Osteocyte (in vitro differentiated cells): ENCODE measurements at regions not wholly inside any gene's neighbourhood (a gene's known extent, or its start where the extent isn't known, plus 50 kb on each side); places are given as distances from the start of the nearest gene placed in this dataset.
"Not testable (repeated sequence)": the region's sequence is repeated elsewhere in the genome, so short reads cannot be mapped to it uniquely, and the experiment has no call there.

Experiments used
- DNase-seq: peaks from one replicate; pipeline ENCODE4 v3.0.0; 2021; ENCODE audit warnings: mixed read lengths; ENCODE audit not compliant: unreplicated experiment; ENCODE audit errors: extremely low spot score
- H3K27ac Mint-ChIP-seq: one replicate; pipeline ENCODE4 v1.8.0; 2021; ENCODE audit warnings: mild to moderate bottlenecking, mixed read lengths; ENCODE audit not compliant: unreplicated experiment
- H3K27me3 Mint-ChIP-seq: one replicate; pipeline ENCODE4 v1.8.0; 2021; ENCODE audit warnings: mixed read lengths; ENCODE audit not compliant: unreplicated experiment
- H3K36me3 Mint-ChIP-seq: one replicate; pipeline ENCODE4 v1.8.0; 2021; ENCODE audit warnings: mixed read lengths; ENCODE audit not compliant: unreplicated experiment
- H3K4me1 Mint-ChIP-seq: one replicate; pipeline ENCODE4 v1.8.0; 2021; ENCODE audit warnings: mixed read lengths; ENCODE audit not compliant: unreplicated experiment
- H3K4me3 Mint-ChIP-seq: one replicate; pipeline ENCODE4 v1.8.0; 2021; ENCODE audit warnings: mild to moderate bottlenecking, moderate library complexity, mixed read lengths; ENCODE audit not compliant: unreplicated experiment
- H3K9me3 Mint-ChIP-seq: one replicate; pipeline ENCODE4 v1.8.0; 2021; ENCODE audit warnings: mixed read lengths; ENCODE audit not compliant: unreplicated experiment
- CTCF ChIP-seq: fragments of 200-600 bp; sonication (generic); IDR thresholded peaks from 2 replicates; pipeline ENCODE4 v1.5.0; 2021; ENCODE audit warnings: antibody characterized with exemption, mild to moderate bottlenecking, moderate library complexity

- H3K27ac Mint-ChIP-seq: peak overlapping the region; percentile 66
- peaks cover 43% of the 10 kb centered on the region for H3K4me1 Mint-ChIP-seq
- no peaks in the 10 kb centered on the region for H3K36me3 Mint-ChIP-seq
- H3K27me3 Mint-ChIP-seq: no peaks in the 10 kb centered on the region
- TF ChIP-seq CTCF: no peak
- DNase-seq: no peak
- H3K9me3 Mint-ChIP-seq: no peaks in the 10 kb centered on the region
- no peak overlapping the region for H3K4me3 Mint-ChIP-seq
Measured at GRCh38 chr15:68492855-68493254, 60.9 kb upstream of the ITGA11 start.

- H3K27ac Mint-ChIP-seq: peak overlapping the region; percentile 66
- no peaks in the 10 kb centered on the region for H3K27me3 Mint-ChIP-seq
- H3K36me3 Mint-ChIP-seq: no peaks in the 10 kb centered on the region
- H3K4me3 Mint-ChIP-seq: no peak overlapping the region
- H3K4me1 Mint-ChIP-seq: peaks cover 48% of the 10 kb centered on the region
- no peaks in the 10 kb centered on the region for H3K9me3 Mint-ChIP-seq
- DNase-seq: no peak
- no peak for TF ChIP-seq CTCF
Measured at GRCh38 chr15:68493629-68494028, 61.7 kb upstream of the ITGA11 start.

GRCh38 chr15:68494573-68495110 lies 62.7 kb upstream of the ITGA11 start:
- Mint-ChIP-seq H3K9me3 (no peaks in the 10 kb centered on the region), H3K27ac (no peak overlapping the region), H3K4me3 (no peak overlapping the region), H3K36me3 (no peaks in the 10 kb centered on the region), H3K4me1 (peaks cover 43% of the 10 kb centered on the region), H3K27me3 (no peaks in the 10 kb centered on the region)
- no peak for DNase-seq
- no peak for TF ChIP-seq CTCF

- H3K36me3 Mint-ChIP-seq: no peaks in the 10 kb centered on the region
- peaks cover 48% of the 10 kb centered on the region for H3K4me1 Mint-ChIP-seq
- no peaks in the 10 kb centered on the region for H3K9me3 Mint-ChIP-seq
- no peak overlapping the region for H3K27ac Mint-ChIP-seq
- H3K27me3 Mint-ChIP-seq: no peaks in the 10 kb centered on the region
- no peak for TF ChIP-seq CTCF
- H3K4me3 Mint-ChIP-seq: no peak overlapping the region
- DNase-seq: no peak
Measured at GRCh38 chr15:68495221-68495950, 63.4 kb upstream of the ITGA11 start.

GRCh38 chr15:68495981-68496705 lies 64.2 kb upstream of the ITGA11 start:
- H3K9me3 Mint-ChIP-seq: no peaks in the 10 kb centered on the region
- DNase-seq: no peak
- no peaks in the 10 kb centered on the region for H3K36me3 Mint-ChIP-seq
- no peak overlapping the region for H3K27ac Mint-ChIP-seq
- no peak overlapping the region for H3K4me3 Mint-ChIP-seq
- H3K4me1 Mint-ChIP-seq: peaks cover 54% of the 10 kb centered on the region
- no peak for TF ChIP-seq CTCF
- H3K27me3 Mint-ChIP-seq: no peaks in the 10 kb centered on the region

GRCh38 chr15:68496751-68497150 lies 64.8 kb upstream of the ITGA11 start:
- H3K27me3 Mint-ChIP-seq, H3K36me3 Mint-ChIP-seq, H3K27ac Mint-ChIP-seq, H3K9me3 Mint-ChIP-seq, H3K4me3 Mint-ChIP-seq: not testable (repeated sequence)
- peak; percentile 8 for DNase-seq
- peaks cover 59% of the 10 kb centered on the region for H3K4me1 Mint-ChIP-seq
